Transverse colon (tissue), 4 donors: ENCODE measurements at regions not wholly inside any gene's neighbourhood (a gene's known extent, or its start where the extent isn't known, plus 50 kb on each side); places are given as distances from the start of the nearest gene placed in this dataset.

Experiments
- DNase-seq: peaks from one replicate; pipeline ENCODE4 v3.0.0-alpha.2; 2019
- H3K27ac ChIP-seq, 4 donors: fragments of 200-600 bp; sonication (generic); 2 replicates each; pipeline ENCODE4 v1.5.1; 2016 to 2018; ENCODE audit warnings: inconsistent platforms in 4 of 4
- H3K27me3 ChIP-seq: fragments of 200-600 bp; sonication (generic); 2 replicates; pipeline ENCODE4 v1.5.1; 2017; ENCODE audit warnings: inconsistent platforms
- H3K36me3 ChIP-seq, 4 donors: fragments of 200-600 bp; sonication (generic); 2 replicates each; pipeline ENCODE4 v1.5.1; 2017 to 2019; ENCODE audit warnings: inconsistent platforms in 4 of 4
- H3K4me1 ChIP-seq, 4 donors: fragments of 200-600 bp; sonication (generic); 2 replicates each; pipeline ENCODE4 v1.5.1; 2017 to 2020; ENCODE audit warnings: inconsistent platforms in 4 of 4
- H3K4me3 ChIP-seq, 4 donors: fragments of 200-600 bp; sonication (generic); 1 replicate in 1 of 4; 2 replicates in 3 of 4; pipeline versions ENCODE4 v1.5.1 to v1.6.1; 2017 to 2019; ENCODE audit warnings: inconsistent platforms in 4 of 4
- H3K9me3 ChIP-seq, 2 donors: fragments of 200-600 bp; sonication (generic); 2 replicates each; pipeline ENCODE4 v1.5.1; 2017 to 2019; ENCODE audit warnings: inconsistent platforms in 2 of 2
- EP300 ChIP-seq: sonication (generic); formaldehyde crosslinking; IDR thresholded peaks from one replicate; pipeline ENCODE4 v1.6.1; 2017; ENCODE audit warnings: antibody characterized with exemption, low read depth
- POLR2A ChIP-seq: fragments of 450-650 bp; IDR thresholded peaks from one replicate; pipeline ENCODE4 v1.6.1; 2016; ENCODE audit warnings: antibody characterized with exemption, mild to moderate bottlenecking, moderate library complexity
- POLR2AphosphoS5 ChIP-seq, 3 donors: sonication (generic); formaldehyde crosslinking; IDR thresholded peaks; one replicate each; pipeline ENCODE4 v1.6.1; 2016; ENCODE audit warnings: antibody characterized with exemption in 3 of 3
- WGBS, 2 donors: methylation state at CpG; one replicate each; pipeline ENCODE4 v1.1.5; 2018; ENCODE audit warnings: low coverage in 1 of 2; 5-methylcytosine and 5-hydroxymethylcytosine counted together
- in situ Hi-C, 4 donors: fragments of 200-750 bp; cut with MboI; loops; one replicate each; pipeline versions ENCODE4 v1.15.0 to v1.15.1; 2017; ENCODE audit warnings: low sequenced_read_pairs in 3 of 4, low pct_ligation_motif_present in 1 of 4, low pct_unique_long_range_greater_than_20kb in 1 of 4
- intact Hi-C: fragments of 100-400 bp; cut with DNase I; formaldehyde crosslinking; loops from one replicate; pipeline ENCODE4 v1.15.1; 2023; ENCODE audit warnings: low total_unique reads
- TF ChIP-seq, protein P1 (sequence below), 5 experiments: fragments of 200-600 bp in 3 of 5; fragments of 450-650 bp in 2 of 5; sonication (generic) in 3 of 5; IDR thresholded peaks; 1 replicate in 2 of 5; 2 replicates in 3 of 5; pipeline ENCODE4 v1.5.1; 2016 to 2017; ENCODE audit warnings: antibody characterized with exemption in 5 of 5, inconsistent platforms in 3 of 5, mild to moderate bottlenecking in 2 of 5, moderate library complexity in 1 of 5

DNA sequence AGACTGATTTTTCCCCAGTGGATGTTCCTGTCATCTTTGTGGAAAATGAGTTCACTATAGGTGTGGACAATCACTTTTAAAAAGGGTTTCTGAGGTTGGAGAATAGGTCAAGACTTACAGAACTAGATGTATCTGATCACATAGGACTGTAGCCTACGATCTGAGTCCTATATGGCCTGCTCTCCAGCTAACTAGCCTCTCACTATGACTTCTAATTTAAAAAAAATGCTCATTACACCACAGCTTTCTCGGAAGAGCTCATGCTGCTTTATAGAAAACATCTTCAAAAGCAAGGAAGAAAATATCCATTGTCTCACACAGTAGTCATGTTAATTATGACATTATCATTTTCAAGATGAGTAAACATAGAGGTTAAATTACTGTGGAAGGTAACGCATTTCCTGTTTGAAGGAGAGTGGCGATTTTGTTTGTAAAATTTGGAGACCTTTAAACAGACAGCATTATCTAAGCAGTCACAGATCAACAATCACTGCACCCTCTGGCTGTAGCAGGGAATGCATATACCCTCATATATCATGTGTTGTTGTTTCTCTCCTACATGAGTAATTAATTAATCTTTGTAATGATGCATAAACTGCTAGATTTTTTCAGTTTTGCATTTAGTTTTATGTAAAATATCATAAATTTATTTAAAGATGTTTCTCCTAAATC is 573.7 kb downstream of the GABRG2 start:
- no peak for DNase-seq
- Histone ChIP-seq H3K9me3 (no peaks in the 10 kb centered on the region), H3K27me3 (no peaks in the 10 kb centered on the region), H3K4me1 (no peaks in the 10 kb centered on the region), H3K4me3 (no peak overlapping the region), H3K27ac (no peak overlapping the region), H3K36me3 (no peaks in the 10 kb centered on the region)
- TF ChIP-seq POLR2AphosphoS5 (IDR thresholded peaks at IDR 0.05): no peak
- no peak for TF ChIP-seq EP300
- TF ChIP-seq POLR2A: no peak
- TF ChIP-seq, protein P1, sequence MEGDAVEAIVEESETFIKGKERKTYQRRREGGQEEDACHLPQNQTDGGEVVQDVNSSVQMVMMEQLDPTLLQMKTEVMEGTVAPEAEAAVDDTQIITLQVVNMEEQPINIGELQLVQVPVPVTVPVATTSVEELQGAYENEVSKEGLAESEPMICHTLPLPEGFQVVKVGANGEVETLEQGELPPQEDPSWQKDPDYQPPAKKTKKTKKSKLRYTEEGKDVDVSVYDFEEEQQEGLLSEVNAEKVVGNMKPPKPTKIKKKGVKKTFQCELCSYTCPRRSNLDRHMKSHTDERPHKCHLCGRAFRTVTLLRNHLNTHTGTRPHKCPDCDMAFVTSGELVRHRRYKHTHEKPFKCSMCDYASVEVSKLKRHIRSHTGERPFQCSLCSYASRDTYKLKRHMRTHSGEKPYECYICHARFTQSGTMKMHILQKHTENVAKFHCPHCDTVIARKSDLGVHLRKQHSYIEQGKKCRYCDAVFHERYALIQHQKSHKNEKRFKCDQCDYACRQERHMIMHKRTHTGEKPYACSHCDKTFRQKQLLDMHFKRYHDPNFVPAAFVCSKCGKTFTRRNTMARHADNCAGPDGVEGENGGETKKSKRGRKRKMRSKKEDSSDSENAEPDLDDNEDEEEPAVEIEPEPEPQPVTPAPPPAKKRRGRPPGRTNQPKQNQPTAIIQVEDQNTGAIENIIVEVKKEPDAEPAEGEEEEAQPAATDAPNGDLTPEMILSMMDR (IDR thresholded peaks at IDR 0.05): no peak
- in situ Hi-C loops (no loop called here), intact Hi-C loops (no loop called here)
- 41 to 74% methylated on average over 3 to 4 of the region's 4 CpGs for WGBS, 2 donors

DNA sequence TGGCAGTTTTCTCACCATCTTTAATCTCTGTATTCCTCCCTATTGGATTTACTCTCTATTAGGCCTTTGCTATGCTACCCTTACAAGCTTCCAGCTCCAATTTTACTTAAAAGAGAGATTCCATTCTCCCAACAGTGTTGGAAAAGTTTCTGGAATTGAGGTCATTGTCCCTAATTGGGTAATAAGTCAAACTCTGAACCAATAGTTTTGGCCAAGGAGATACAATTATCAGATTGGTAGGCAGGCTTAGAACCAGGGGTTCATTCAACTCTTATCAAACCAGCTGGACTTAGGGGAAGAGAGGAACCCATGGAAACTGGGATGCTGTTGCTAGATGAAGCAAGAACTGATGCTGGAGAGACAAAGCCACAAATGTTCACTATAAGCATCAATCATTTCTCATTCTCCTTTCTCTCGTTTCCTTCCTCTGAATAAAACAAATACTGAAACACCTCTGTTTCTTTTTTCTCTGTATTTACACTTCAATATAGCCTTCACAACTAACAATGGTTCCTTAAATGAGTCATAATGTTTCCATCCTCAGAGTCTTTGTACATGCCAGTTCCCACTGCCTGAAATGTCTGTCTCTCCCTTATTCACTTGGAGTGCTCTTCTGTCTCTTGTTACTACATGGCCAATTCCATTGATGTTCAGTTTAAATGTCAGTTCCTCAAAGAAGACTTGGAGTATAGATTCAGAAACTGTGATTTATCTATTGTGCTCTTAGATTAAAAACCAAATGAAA is 587.3 kb downstream of the GABRG2 start:
- intact Hi-C loops: no loop called here
- WGBS, 2 donors: 20 to 35% methylated on average over 1 of the region's 1 CpG

DNA sequence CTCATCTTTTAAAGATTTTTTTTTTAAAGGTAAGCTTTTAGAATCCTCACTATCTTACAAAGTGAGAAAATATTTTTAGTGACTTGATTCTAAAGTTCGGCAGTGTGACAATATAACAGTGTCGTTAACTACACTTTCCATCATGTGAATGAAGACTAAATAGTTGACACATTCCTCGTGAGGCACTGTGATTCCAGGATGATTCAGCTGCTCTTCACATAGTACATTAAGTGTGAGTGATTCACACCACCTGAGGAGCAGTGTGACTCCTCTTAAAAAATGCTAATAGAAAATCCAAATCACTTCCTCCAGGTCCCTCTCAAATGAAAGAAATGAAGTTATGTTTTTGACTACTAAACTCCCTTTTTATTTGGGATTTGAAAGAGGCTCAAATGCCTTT is 589.5 kb downstream of the GABRG2 start:
- Histone ChIP-seq H3K36me3 (no peaks in the 10 kb centered on the region), H3K4me1 (no peaks in the 10 kb centered on the region), H3K27ac (no peak overlapping the region), H3K4me3 (no peak overlapping the region), H3K27me3 (no peaks in the 10 kb centered on the region), H3K9me3 (no peaks in the 10 kb centered on the region)
- no peak for DNase-seq
- WGBS, 2 donors: 57 to 73% methylated on average over 3 of the region's 3 CpGs
- intact Hi-C loops (no loop called here), in situ Hi-C loops (no loop called here)
- TF ChIP-seq, protein P1 (IDR thresholded peaks at IDR 0.05): no peak
- TF ChIP-seq POLR2AphosphoS5 (IDR thresholded peaks at IDR 0.05) (no peak), POLR2A (no peak), EP300 (no peak)

More for the DNA sequence above, 587.3 kb downstream of the GABRG2 start:
- no peaks in the 10 kb centered on the region for H3K4me1 ChIP-seq
- H3K9me3 ChIP-seq: peaks cover 3 to 6% of the 10 kb centered on the region in 2 donors
- H3K27ac ChIP-seq: no peak overlapping the region
- no peak for DNase-seq
- H3K4me3 ChIP-seq: no peak overlapping the region
- H3K36me3 ChIP-seq: no peaks in the 10 kb centered on the region
- no peaks in the 10 kb centered on the region for H3K27me3 ChIP-seq
- TF ChIP-seq POLR2A (no peak), POLR2AphosphoS5 (IDR thresholded peaks at IDR 0.05) (no peak), EP300 (no peak)
- TF ChIP-seq, protein P1 (IDR thresholded peaks at IDR 0.05): no peak
- in situ Hi-C loops: no loop called here

GRCh38 chr5:162664846-162665245 is 597.3 kb downstream of the GABRG2 start:
- TF ChIP-seq, protein P1 (IDR thresholded peaks at IDR 0.05): no peak
- TF ChIP-seq POLR2AphosphoS5 (IDR thresholded peaks at IDR 0.05): no peak
- no peak for TF ChIP-seq EP300
- TF ChIP-seq POLR2A: no peak
- intact Hi-C loops (no loop called here), in situ Hi-C loops (no loop called here)
- Histone ChIP-seq H3K4me1 (no peaks in the 10 kb centered on the region), H3K27ac (no peak overlapping the region), H3K27me3 (no peaks in the 10 kb centered on the region), H3K9me3 (no peaks in the 10 kb centered on the region), H3K36me3 (no peaks in the 10 kb centered on the region), H3K4me3 (no peak overlapping the region)
- 74 to 95% methylated on average over 3 of the region's 3 CpGs for WGBS, 2 donors
- no peak for DNase-seq
